GM12865 (cell line): ENCODE measurements at regions not wholly inside any gene's neighbourhood (a gene's known extent, or its start where the extent isn't known, plus 50 kb on each side); places are given as distances from the start of the nearest gene placed in this dataset.

Experiments
- DNase-seq: peaks from one replicate; pipeline ENCODE4 v3.0.0; 2010; ENCODE audit warnings: low read depth
- H3K4me3 ChIP-seq: 2 replicates; pipeline ENCODE4 v1.5.1; 2011; ENCODE audit warnings: mild to moderate bottlenecking, low read depth, low read length, control low read depth
- CTCF ChIP-seq: IDR thresholded peaks from 2 replicates; pipeline ENCODE4 v1.5.1; 2011; ENCODE audit warnings: low read length, control low read depth, low read depth, inconsistent platforms; ENCODE audit not compliant: insufficient read depth; ENCODE audit errors: missing control alignments

GRCh38 chr5:118007262-118007661, 981.1 kb downstream of the DTWD2 start:
- H3K4me3 ChIP-seq: no peak overlapping the region
- DNase-seq: no peak
- TF ChIP-seq CTCF: no peak

GRCh38 chr5:118006219-118006618, 982.1 kb downstream of the DTWD2 start:
- TF ChIP-seq CTCF: no peak
- H3K4me3 ChIP-seq: no peak overlapping the region
- no peak for DNase-seq

GRCh38 chr5:117999939-118000549, 988.3 kb downstream of the DTWD2 start:
- DNase-seq: peak; percentile 35
- no peak overlapping the region for H3K4me3 ChIP-seq
- no peak for TF ChIP-seq CTCF

- no peak for DNase-seq
- TF ChIP-seq CTCF: no peak
- H3K4me3 ChIP-seq: no peak overlapping the region
These were observed 1005.7 kb downstream of the DTWD2 start for GRCh38 chr5:117982691-117983090.

GRCh38 chr5:117973785-117974184, 1014.6 kb downstream of the DTWD2 start:
- no peak overlapping the region for H3K4me3 ChIP-seq
- TF ChIP-seq CTCF: no peak
- DNase-seq: no peak

- TF ChIP-seq CTCF: no peak
These were observed 1032.5 kb downstream of the DTWD2 start for GRCh38 chr5:117955831-117956230.

GRCh38 chr5:117954331-117954730, 1034.0 kb downstream of the DTWD2 start:
- no peak overlapping the region for H3K4me3 ChIP-seq
- DNase-seq: no peak
- TF ChIP-seq CTCF: no peak

More at GRCh38 chr5:117955831-117956230, 1032.5 kb downstream of the DTWD2 start:
- DNase-seq: no peak
- no peak overlapping the region for H3K4me3 ChIP-seq
